Activated naive CD4-positive, alpha-beta T cell treated with anti-CD3 and anti-CD28 coated beads, Interleukin-2, amount 50 U/mL, for 24 hours (primary cell): ENCODE measurements at regions not wholly inside any gene's neighbourhood (a gene's known extent, or its start where the extent isn't known, plus 50 kb on each side); places are given as distances from the start of the nearest gene placed in this dataset.
"Not testable (repeated sequence)": the region's sequence is repeated elsewhere in the genome, so short reads cannot be mapped to it uniquely, and the experiment has no call there.

Experiments used
- H3K27ac Mint-ChIP-seq: one replicate; pipeline ENCODE4 v1.8.0; 2021; ENCODE audit warnings: mild to moderate bottlenecking, mixed read lengths
- H3K27me3 Mint-ChIP-seq: one replicate; pipeline ENCODE4 v1.8.0; 2021; ENCODE audit warnings: mixed read lengths
- H3K36me3 Mint-ChIP-seq: one replicate; pipeline ENCODE4 v1.8.0; 2021; ENCODE audit warnings: mixed read lengths
- H3K4me1 Mint-ChIP-seq: one replicate; pipeline ENCODE4 v1.8.0; 2021; ENCODE audit warnings: mixed read lengths
- H3K4me3 Mint-ChIP-seq: one replicate; pipeline ENCODE4 v1.8.0; 2021; ENCODE audit warnings: mild to moderate bottlenecking, mixed read lengths
- H3K9me3 Mint-ChIP-seq: one replicate; pipeline ENCODE4 v1.8.0; 2021; ENCODE audit warnings: mixed read lengths

- Mint-ChIP-seq H3K9me3 (no peaks in the 10 kb centered on the region), H3K4me1 (no peaks in the 10 kb centered on the region), H3K4me3 (no peak overlapping the region), H3K27ac (no peak overlapping the region), H3K36me3 (no peaks in the 10 kb centered on the region), H3K27me3 (no peaks in the 10 kb centered on the region)
Observed at GRCh38 chrX:40943093-40943641, 142.1 kb upstream of the USP9X start.

- H3K27me3 Mint-ChIP-seq: no peaks in the 10 kb centered on the region
- H3K36me3 Mint-ChIP-seq: no peaks in the 10 kb centered on the region
- no peak overlapping the region for H3K27ac Mint-ChIP-seq
- no peaks in the 10 kb centered on the region for H3K9me3 Mint-ChIP-seq
- H3K4me1 Mint-ChIP-seq: no peaks in the 10 kb centered on the region
- H3K4me3 Mint-ChIP-seq: no peak overlapping the region
Observed at GRCh38 chrX:40945361-40945713, 139.9 kb upstream of the USP9X start.

DNA sequence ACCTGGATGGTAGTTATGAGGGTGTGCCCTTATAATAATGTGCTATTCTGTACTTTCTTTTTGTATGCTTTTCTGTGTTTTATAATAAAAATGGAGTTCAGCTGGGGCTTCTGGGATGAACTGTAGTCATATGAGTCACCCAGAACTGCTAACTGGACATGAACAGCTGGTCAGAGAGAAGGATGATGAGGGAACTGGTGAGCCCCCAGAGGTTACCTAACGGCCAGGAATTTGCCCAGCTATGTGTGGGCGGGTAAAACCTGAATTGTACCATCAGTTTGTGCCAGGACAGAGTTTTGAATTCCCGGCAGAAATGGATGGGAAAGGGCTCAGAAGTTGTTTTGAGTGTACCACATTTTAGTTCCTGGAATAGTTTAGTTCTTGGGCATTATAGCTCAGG lies 138.0 kb upstream of the USP9X start:
- Mint-ChIP-seq H3K4me1 (peaks cover 4% of the 10 kb centered on the region), H3K27ac (no peak overlapping the region), H3K36me3 (no peaks in the 10 kb centered on the region), H3K9me3 (no peaks in the 10 kb centered on the region), H3K27me3 (no peaks in the 10 kb centered on the region), H3K4me3 (no peak overlapping the region)

DNA sequence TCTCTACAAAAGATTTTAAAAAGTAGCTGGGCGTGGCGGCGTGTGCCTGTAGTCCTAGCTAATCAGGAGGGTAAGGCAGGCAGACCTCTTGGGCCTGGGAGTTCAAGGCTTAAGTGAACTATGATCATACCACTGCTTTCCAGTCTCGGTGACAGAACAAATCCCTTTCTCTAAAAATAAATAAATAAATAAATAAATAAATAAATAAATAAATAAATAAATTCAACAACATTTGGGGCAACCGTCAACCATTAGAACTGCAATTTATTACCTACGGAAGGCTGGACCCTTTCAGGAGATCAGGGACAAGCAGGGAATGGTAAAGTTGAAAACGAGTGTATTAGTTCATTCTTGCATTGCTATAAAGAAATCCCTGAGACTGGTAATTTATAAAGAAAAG lies 136.2 kb upstream of the USP9X start:
- Mint-ChIP-seq H3K36me3 (no peaks in the 10 kb centered on the region), H3K27ac (no peak overlapping the region), H3K4me1 (peaks cover 12% of the 10 kb centered on the region), H3K27me3 (no peaks in the 10 kb centered on the region), H3K4me3 (no peak overlapping the region), H3K9me3 (no peaks in the 10 kb centered on the region)

DNA sequence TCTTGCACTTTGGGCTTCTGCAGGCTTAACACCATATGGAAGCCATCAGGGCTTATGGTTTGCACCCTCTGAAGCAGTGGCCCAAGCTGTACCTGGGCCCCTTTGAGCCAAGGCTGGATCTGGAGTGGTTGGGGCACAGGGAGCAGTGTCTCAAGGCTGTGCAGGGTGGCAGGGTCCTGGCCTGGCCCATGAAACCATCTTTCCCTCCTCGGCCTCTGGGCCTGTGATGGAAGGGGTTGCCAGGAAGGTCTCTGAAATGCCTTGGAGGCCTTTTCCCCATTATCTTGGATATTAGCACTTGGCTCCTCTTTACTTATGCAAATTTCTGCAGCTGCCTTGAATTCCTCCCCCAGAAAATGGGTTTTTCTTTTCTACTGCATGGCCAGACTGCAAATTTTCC lies 134.7 kb upstream of the USP9X start:
- Mint-ChIP-seq H3K27ac (no peak overlapping the region), H3K36me3 (no peaks in the 10 kb centered on the region), H3K9me3 (no peaks in the 10 kb centered on the region), H3K4me3 (no peak overlapping the region), H3K27me3 (no peaks in the 10 kb centered on the region), H3K4me1 (peaks cover 12% of the 10 kb centered on the region)

GRCh38 chrX:40951407-40951806 lies 133.8 kb upstream of the USP9X start:
- H3K9me3 Mint-ChIP-seq, H3K4me3 Mint-ChIP-seq, H3K27ac Mint-ChIP-seq, H3K36me3 Mint-ChIP-seq, H3K27me3 Mint-ChIP-seq: not testable (repeated sequence)
- peaks cover 12% of the 10 kb centered on the region for H3K4me1 Mint-ChIP-seq

- Mint-ChIP-seq H3K4me1 (peaks cover 12% of the 10 kb centered on the region), H3K4me3 (peak overlapping the region; percentile 68), H3K27ac (no peak overlapping the region), H3K27me3 (no peaks in the 10 kb centered on the region), H3K36me3 (no peaks in the 10 kb centered on the region), H3K9me3 (no peaks in the 10 kb centered on the region)
Observed at GRCh38 chrX:40952855-40953254, 132.4 kb upstream of the USP9X start.

DNA sequence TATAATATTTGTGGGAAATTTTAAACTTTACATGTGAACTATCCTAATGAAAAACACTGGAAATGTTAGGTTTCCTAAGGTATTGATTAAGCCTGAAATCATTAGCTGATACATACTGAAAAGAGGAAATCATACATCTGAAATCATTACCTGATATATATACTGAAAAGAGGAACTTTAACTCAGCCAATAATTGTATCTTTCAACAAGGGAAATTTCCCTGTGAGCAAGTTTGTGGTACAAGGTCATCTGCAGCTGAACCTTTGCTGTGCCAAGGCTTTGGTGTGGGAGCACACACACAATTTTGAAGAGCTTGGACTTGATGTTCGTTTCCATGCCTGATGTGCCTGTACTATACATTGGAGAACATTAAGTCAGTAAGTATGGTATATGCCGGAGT lies 131.9 kb upstream of the USP9X start:
- H3K27ac Mint-ChIP-seq: no peak overlapping the region
- no peaks in the 10 kb centered on the region for H3K27me3 Mint-ChIP-seq
- peaks cover 12% of the 10 kb centered on the region for H3K4me1 Mint-ChIP-seq
- no peaks in the 10 kb centered on the region for H3K9me3 Mint-ChIP-seq
- H3K4me3 Mint-ChIP-seq: peak overlapping the region; percentile 68
- no peaks in the 10 kb centered on the region for H3K36me3 Mint-ChIP-seq

GRCh38 chrX:40960041-40960440 lies 125.2 kb upstream of the USP9X start:
- Mint-ChIP-seq H3K4me3 (no peak overlapping the region), H3K4me1 (peaks cover 6% of the 10 kb centered on the region), H3K27me3 (no peaks in the 10 kb centered on the region), H3K36me3 (no peaks in the 10 kb centered on the region), H3K9me3 (no peaks in the 10 kb centered on the region), H3K27ac (no peak overlapping the region)

DNA sequence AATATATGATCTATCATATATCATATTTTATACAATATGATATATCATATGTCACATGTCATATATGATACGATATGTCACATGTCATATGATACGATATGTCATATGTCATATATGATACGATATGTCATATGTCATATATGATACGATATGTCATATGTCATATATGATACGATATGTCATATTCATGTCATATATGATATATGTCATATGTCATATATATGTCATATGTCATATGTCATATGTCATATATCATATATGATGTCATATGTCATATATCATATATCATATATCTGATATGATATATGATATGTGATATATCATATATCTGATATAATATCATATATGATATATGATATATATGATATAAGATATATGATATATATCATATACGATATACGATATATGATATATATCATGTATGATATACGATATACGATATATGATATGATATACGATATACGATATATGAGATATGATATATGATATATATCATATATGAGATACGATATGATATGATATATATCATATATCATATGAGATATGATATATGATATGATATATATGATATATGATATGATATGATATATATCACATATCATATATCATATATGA lies 122.3 kb upstream of the USP9X start:
- peaks cover 9% of the 10 kb centered on the region for H3K4me1 Mint-ChIP-seq
- H3K36me3 Mint-ChIP-seq: no peaks in the 10 kb centered on the region
- H3K27me3 Mint-ChIP-seq: no peaks in the 10 kb centered on the region
- no peak overlapping the region for H3K4me3 Mint-ChIP-seq
- no peaks in the 10 kb centered on the region for H3K9me3 Mint-ChIP-seq
- no peak overlapping the region for H3K27ac Mint-ChIP-seq

DNA sequence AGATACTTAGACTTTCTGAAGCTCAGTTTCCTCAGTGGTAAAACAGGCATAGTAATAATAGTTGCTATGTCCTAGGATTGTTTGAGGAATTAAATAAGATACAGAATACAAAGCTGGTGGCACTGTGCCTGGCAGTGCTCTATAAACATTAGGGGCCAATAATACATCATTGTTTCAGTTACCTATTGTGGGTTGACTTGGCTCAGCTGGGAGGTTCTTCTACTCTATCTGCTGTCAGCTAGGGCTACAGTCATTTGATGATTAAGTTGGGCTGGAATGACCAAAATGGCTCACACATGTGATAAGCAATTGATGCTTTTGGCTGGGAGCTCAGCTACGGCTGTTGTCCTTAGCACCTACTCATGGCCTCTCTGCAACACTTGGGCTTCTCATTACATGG lies 121.2 kb upstream of the USP9X start:
- Mint-ChIP-seq H3K27me3 (no peaks in the 10 kb centered on the region), H3K36me3 (no peaks in the 10 kb centered on the region), H3K4me1 (peaks cover 9% of the 10 kb centered on the region), H3K4me3 (no peak overlapping the region), H3K9me3 (no peaks in the 10 kb centered on the region), H3K27ac (no peak overlapping the region)

GRCh38 chrX:40964633-40965586 lies 120.3 kb upstream of the USP9X start:
- Mint-ChIP-seq H3K4me3 (no peak overlapping the region), H3K9me3 (no peaks in the 10 kb centered on the region), H3K4me1 (peaks cover 9% of the 10 kb centered on the region), H3K27me3 (no peaks in the 10 kb centered on the region), H3K36me3 (no peaks in the 10 kb centered on the region), H3K27ac (no peak overlapping the region)

GRCh38 chrX:40966213-40966820 lies 118.9 kb upstream of the USP9X start:
- Mint-ChIP-seq H3K27me3 (no peaks in the 10 kb centered on the region), H3K9me3 (no peaks in the 10 kb centered on the region), H3K4me3 (no peak overlapping the region), H3K27ac (peak overlapping the region; percentile 76), H3K4me1 (peaks cover 5% of the 10 kb centered on the region), H3K36me3 (no peaks in the 10 kb centered on the region)

DNA sequence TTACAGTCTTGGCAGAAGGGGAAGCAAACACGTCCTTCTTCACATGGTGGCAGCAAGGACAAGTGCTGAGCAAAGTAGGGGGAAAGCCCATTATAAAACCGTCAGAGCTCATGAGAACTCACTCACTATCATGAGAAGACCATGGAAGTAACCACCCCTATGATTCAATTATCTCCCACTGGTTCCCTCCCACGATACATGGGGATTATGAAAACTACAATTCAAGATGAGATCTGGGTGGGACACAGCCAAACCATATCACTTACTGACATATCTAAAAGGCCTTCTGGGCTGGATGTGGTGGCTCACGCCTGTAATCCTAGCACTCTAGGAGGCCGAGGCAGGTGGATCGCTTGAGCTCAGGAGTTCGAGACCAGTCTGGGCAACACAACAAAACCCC lies 117.1 kb upstream of the USP9X start:
- H3K36me3 Mint-ChIP-seq: no peaks in the 10 kb centered on the region
- H3K4me1 Mint-ChIP-seq: peaks cover 3% of the 10 kb centered on the region
- H3K27ac Mint-ChIP-seq: no peak overlapping the region
- H3K27me3 Mint-ChIP-seq: no peaks in the 10 kb centered on the region
- no peak overlapping the region for H3K4me3 Mint-ChIP-seq
- H3K9me3 Mint-ChIP-seq: no peaks in the 10 kb centered on the region

DNA sequence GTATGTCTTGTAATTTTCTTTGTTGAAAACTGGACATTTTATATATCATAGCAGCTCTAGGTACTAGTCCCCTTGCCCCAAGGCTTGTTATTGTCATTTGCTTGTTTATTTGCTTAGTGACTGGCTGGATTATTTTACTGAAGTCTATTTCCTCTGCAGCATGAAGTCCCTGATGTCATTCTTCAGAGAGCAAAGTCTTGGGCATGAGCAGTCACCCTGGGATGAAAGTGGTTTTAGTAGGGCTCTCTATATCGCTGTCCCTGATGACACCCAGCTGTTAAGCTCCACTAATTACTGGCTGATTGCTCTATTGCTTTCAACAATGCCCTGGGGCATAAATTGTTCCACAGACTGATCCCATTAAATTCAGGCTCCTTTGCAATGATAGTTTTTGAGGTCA lies 113.5 kb upstream of the USP9X start:
- Mint-ChIP-seq H3K9me3 (no peaks in the 10 kb centered on the region), H3K27me3 (no peaks in the 10 kb centered on the region), H3K27ac (no peak overlapping the region), H3K4me1 (peaks cover 4% of the 10 kb centered on the region), H3K36me3 (no peaks in the 10 kb centered on the region), H3K4me3 (no peak overlapping the region)

- H3K4me1 Mint-ChIP-seq: peaks cover 4% of the 10 kb centered on the region
- no peak overlapping the region for H3K4me3 Mint-ChIP-seq
- H3K36me3 Mint-ChIP-seq: no peaks in the 10 kb centered on the region
- H3K27me3 Mint-ChIP-seq: no peaks in the 10 kb centered on the region
- H3K27ac Mint-ChIP-seq: no peak overlapping the region
- H3K9me3 Mint-ChIP-seq: no peaks in the 10 kb centered on the region
Observed at GRCh38 chrX:40973619-40974018, 111.6 kb upstream of the USP9X start.
